Cardiac septum (tissue), 1 donor: ENCODE measurements at regions not wholly inside any gene's neighbourhood (a gene's known extent, or its start where the extent isn't known, plus 50 kb on each side); places are given as distances from the start of the nearest gene placed in this dataset.
"Not testable (repeated sequence)": the region's sequence is repeated elsewhere in the genome, so short reads cannot be mapped to it uniquely, and the experiment has no call there.

ENCODE experiments used
- DNase-seq: peaks from one replicate; pipeline ENCODE4 v3.0.0-alpha.2; 2020; ENCODE audit warnings: low spot score
- intact Hi-C: fragments of 100-400 bp; cut with DNase I; formaldehyde crosslinking; loops from one replicate; pipeline ENCODE4 v1.14.0; 2022
- donor health status: DM: no; HTN: no; CAD: no.

GRCh38 chrX:115840729-115841409, 279.9 kb downstream of the PLS3 start:
- DNase-seq, intact Hi-C loops: not testable (repeated sequence)

DNA sequence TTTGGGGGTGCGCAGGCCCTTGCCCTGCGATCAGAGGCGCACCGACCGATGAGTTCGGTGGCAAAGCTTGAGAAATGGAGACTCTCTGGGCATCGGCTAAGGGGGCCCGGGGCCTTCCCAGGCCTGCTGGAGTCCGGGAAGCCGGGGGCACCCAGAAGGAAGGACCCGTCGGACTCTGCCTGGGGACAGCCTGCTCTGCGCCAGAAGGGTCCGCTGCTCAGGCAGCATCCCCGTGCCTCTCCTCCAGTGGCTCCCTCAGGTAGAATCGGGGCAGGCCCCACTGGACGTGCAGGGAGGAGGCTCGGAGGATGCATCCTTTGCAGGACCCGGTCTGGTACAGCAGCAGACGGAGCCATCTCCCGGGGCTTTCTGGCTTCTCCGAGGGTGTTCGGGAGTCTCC, 290.0 kb downstream of the PLS3 start:
- DNase-seq = peak; percentile 33
- intact Hi-C loops = not testable (repeated sequence)

GRCh38 chrX:115853260-115853659, 292.3 kb downstream of the PLS3 start:
- DNase-seq = peak; percentile 79
- intact Hi-C loops = not testable (repeated sequence)

DNA sequence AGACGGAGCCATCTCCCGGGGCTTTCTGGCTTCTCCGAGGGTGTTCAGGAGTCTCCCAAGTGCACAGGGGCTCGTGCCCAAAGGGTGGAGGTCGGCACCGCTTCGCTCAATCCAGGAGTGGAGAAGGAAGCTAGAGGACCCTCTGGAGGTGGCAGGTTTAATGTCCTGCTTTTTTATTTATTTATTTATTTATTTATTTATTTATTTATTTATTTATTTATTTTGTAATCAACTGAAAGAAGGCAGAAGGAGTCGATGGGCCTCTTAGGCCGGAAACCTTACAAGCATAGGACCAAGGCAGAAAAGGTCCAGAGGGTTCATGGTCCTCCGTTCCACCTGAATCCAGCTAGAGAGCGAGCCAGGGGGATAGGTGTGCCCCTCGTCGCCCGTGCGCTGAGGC, 289.4 kb upstream of the AGTR2 start:
- intact Hi-C loops, DNase-seq: not testable (repeated sequence)

- intact Hi-C loops, DNase-seq: not testable (repeated sequence)
Measured at GRCh38 chrX:115884121-115884520, 286.4 kb upstream of the AGTR2 start.

DNA sequence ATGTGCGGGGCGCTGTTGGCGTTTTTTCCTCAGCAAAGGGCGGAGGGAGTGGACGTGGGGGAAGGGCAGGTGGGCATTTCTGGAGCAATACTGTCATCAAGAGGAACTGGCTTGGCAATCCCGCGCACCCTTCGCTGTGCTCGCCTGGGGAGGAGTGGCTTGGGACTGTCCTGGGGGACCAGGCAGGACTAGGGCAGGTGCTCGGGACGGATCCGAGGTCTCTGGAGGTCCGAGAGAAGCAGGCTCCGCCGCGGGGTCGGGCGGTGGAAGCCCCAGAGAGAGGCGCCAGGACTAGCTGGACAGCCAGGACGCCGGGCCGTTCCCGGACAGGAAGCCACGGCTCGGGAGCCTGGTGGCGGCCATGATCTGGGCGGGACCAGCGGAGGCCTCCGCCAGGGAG, 282.5 kb upstream of the AGTR2 start:
- intact Hi-C loops = not testable (repeated sequence)
- peak; percentile 88 for DNase-seq

DNA sequence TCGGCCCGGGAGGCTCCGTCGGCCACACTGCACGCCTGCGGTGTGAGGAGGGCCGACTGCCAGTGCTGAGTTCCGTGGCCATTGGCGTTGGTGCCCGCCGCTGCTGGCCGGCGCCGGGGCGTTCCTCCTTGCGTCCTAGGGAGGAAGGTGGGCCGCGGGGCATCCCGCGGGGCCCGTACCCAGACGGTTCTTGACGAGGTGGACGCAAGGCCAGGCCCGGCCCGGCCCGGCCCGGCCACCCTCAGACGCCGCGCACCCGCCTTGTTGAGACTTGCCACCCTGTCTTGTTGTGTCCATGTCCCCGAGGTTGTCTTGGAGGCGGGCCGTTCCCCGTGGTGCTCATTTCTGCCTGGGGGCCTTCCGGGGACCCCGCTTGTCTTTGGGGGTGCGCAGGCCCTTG, 282.0 kb upstream of the AGTR2 start:
- intact Hi-C loops = not testable (repeated sequence)
- DNase-seq = peak; percentile 74

GRCh38 chrX:115889121-115889890, 281.2 kb upstream of the AGTR2 start:
- intact Hi-C loops = no loop called here
- DNase-seq = peak; percentile 53

DNA sequence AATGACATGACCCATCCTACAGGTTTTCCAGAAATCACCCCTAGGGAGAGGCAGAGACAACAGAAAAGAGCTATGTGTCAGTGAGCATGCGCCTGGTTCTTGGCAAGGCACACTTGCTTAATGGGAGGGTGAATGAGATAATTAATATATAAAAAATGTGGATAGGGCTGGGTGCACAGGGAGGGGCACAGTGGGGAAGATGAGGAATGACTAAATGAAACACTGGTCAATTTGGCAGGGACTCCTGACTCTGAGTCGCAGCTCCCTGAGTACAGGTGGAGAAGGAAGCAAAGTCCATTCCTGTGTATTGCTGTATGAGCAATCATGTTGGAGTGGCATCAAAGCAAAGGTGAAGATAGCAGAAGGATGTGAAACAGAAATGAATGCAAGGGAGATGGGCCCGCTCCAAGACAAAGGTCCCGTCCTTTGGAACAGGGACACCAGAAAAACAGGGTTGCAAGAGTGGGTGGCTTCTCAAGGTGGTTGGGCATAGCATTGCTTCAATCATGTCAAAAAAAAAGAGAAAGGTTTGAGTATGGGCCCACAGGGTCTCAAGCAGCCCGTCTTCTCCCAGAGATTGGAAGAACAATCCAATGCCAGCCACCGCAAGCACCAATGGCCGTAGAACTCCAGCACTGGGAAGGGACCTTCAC, 278.4 kb upstream of the AGTR2 start:
- no peak for DNase-seq

GRCh38 chrX:115892787-115893671, 277.5 kb upstream of the AGTR2 start:
- intact Hi-C loops = loop anchor here (10.0 kb wide), 1 partner anchor 52 kb away; no protein-coding TSS in a partner anchor
- peak; percentile 77 for DNase-seq

More for the DNA sequence above, 278.4 kb upstream of the AGTR2 start:
- intact Hi-C loops = loop anchor here (10.0 kb wide), 1 partner anchor 53 kb away; no protein-coding TSS in a partner anchor

DNA sequence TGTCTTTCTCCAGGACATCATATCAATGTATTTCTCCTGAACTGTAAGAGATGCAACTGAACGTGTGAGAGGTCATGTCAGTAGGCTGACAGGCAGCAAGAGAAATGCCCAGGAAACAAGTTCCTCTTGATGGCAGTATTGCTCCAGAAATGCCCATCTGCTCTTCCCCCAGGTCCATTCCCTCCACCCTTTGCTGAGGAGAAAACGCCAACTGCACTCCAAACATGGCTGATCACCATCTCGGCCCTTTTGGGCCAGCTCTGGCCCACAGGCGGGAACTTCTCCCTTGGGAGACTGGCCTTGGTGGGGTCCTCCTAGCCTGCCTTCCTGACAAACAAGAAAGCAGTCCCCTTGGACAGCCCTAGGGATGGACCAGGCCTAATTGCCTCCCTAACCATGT, 276.5 kb upstream of the AGTR2 start:
- intact Hi-C loops = loop anchor here (10.0 kb wide), 1 partner anchor 51 kb away; no protein-coding TSS in a partner anchor
- DNase-seq = no peak

DNA sequence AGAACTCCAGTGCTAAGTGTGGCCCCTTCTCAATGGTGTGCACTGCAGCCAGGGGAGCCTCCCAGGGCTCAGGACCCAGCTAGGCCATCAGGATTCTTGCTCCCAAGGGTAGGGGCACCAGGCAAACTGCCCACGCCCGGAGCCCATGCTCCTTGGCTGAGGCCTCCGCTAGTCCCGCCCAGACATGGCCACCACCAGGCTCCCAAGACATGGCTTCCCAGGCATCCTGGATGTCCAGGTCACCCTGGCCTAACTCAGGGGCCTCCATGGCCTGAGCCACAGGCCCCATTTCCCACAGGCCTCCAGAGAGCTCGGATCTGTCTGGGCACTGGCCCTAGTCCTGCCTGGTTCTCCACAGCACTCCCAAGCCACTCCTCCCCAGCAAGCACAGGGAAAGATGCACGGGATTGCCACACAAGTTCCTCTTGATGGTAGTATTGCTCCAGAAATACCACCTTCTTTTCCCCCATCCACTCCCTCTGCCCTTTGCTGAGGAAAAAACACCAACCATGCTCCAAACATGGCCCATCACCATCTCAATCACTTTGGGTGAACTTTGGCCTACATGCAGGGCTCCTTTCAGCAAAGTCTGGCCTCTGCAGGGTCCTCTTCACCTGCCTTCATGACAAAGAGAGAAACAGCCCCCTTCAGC, 274.7 kb upstream of the AGTR2 start:
- no peak for DNase-seq
- intact Hi-C loops = loop anchor here (10.0 kb wide), 1 partner anchor 49 kb away; no protein-coding TSS in a partner anchor

- intact Hi-C loops = loop anchor here (10.0 kb wide), 1 partner anchor 48 kb away; no protein-coding TSS in a partner anchor
- DNase-seq = no peak
Measured at GRCh38 chrX:115896362-115896761, 274.2 kb upstream of the AGTR2 start.

DNA sequence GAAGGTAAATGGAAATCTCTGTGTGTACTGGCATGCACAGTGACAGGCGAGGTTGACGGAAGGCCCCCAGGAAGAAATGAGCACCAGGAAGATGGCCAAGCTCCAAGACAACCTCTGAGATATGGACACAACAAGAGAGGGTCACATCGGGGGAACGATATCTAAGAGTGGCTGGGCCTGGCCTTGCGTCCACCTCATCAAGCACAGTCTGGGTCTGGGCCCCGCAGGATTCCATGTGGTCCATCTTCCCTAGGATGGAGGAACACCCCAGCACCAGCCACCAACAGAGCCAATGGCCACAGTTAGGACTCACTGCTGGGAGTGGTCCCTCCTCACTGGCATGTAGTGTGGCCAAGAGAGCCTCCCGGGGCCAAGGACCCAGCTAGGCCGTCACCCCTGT, 272.6 kb upstream of the AGTR2 start:
- no peak for DNase-seq
- intact Hi-C loops = loop anchor here (10.0 kb wide), 1 partner anchor 47 kb away; no protein-coding TSS in a partner anchor

DNA sequence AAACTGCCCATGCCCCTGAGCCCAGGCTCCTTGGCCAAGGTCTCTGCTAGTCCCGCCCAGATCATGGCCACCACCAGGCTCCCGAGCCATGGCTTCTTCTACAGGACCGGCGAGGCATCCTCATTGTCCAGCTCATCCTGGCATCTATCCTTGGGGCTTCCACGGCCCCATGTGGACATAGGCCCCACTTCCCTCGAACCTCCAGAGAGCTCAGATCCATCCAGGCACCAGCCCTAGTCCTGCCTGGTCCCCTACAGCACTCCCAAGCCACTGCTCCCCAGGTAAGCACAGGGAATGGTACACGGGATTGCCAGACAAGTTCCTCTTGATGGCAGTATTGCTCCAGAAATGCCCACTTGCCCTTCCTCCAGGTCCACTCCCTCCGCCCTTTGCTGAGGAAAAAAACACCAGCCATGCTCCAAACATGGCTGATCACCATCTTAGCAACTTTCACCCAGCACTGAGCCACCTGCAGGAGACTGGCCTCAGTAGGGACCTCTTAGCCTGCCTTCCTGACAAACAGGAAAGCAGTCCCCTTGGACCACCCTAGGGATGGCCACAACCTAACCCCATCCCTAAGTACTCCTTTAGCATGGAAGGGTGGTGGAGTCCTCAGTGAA, 272.1 kb upstream of the AGTR2 start:
- DNase-seq = peak; percentile 79
- intact Hi-C loops = loop anchor here (10.0 kb wide), 1 partner anchor 46 kb away; no protein-coding TSS in a partner anchor

- intact Hi-C loops = no loop called here
- no peak for DNase-seq
Measured at GRCh38 chrX:115900425-115900824, 270.1 kb upstream of the AGTR2 start.

DNA sequence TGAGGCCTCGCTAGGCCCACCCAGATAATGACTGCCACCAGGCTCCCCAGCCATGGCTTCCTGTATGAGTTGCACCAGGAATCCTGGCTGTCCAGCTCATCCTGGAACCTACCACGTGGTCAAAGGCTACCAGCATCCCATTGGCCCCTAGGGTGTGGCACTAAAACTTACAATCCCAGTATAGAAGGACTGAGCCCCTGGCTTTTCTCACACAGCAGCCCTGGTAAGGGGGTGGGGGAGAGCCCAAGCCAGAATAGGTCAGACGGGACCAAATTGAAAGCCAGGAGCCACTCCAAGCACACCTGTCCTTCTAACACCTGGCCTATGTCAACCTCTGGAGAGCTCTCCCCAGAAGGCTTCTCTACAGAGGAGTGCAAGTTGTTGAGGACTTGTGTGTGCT, 269.3 kb upstream of the AGTR2 start:
- intact Hi-C loops = no loop called here

GRCh38 chrX:115902995-115903394, 267.5 kb upstream of the AGTR2 start:
- DNase-seq = no peak
- intact Hi-C loops = no loop called here

More for the DNA sequence above, 269.3 kb upstream of the AGTR2 start:
- no peak for DNase-seq
